AG04450 (cell line): ENCODE measurements at regions not wholly inside any gene's neighbourhood (a gene's known extent, or its start where the extent isn't known, plus 50 kb on each side); places are given as distances from the start of the nearest gene placed in this dataset.

Experiments
- CTCF ChIA-PET: fragments of 300-600, 350-600 bp; formaldehyde crosslinking; extraction: SDS; loops from one replicate; lab custom pipeline; 2022; ENCODE audit warnings: antibody characterized with exemption, inconsistent platforms; lab: Charles Lee
- POLR2A ChIA-PET: fragments of 350-600 bp; formaldehyde crosslinking; extraction: SDS; loops from one replicate; lab custom pipeline; 2021; ENCODE audit warnings: antibody characterized with exemption, inconsistent platforms; lab: Yijun Ruan, JAX
- DNase-seq: peaks from one replicate; pipeline ENCODE4 v3.0.0-alpha.2; 2011; ENCODE audit warnings: low read depth, low spot score
- H3K27ac ChIP-seq: one replicate; pipeline ENCODE4 v1.5.1; 2012; ENCODE audit warnings: low read depth, low read length, control low read depth
- H3K27me3 ChIP-seq: one replicate; pipeline ENCODE4 v1.6.0; 2012; ENCODE audit warnings: low read length; ENCODE audit not compliant: control insufficient read depth, insufficient read depth
- H3K4me3 ChIP-seq: 2 replicates; pipeline ENCODE4 v1.5.1; 2011; ENCODE audit warnings: mild to moderate bottlenecking, low read depth, low read length, control low read depth
- H3K9me3 ChIP-seq: 2 replicates; pipeline ENCODE4 v1.5.1; 2012; ENCODE audit warnings: low read length; ENCODE audit not compliant: control insufficient read depth, insufficient read depth
- CTCF ChIP-seq: IDR thresholded peaks from 2 replicates; pipeline ENCODE4 v1.5.1; 2011; ENCODE audit warnings: low read depth, low read length, control low read depth, inconsistent platforms

- CTCF ChIA-PET, result interaction anchor here (1.5 kb wide), 1 partner anchor 9 kb away, joined by 3 read pairs; no protein-coding TSS in a partner anchor
Measured at GRCh38 chr2:188022389-188022788, 269.3 kb upstream of the GULP1 start.

GRCh38 chr2:188023035-188023434 is 268.6 kb upstream of the GULP1 start:
- no peak for DNase-seq
- ChIA-PET CTCF (interaction anchor here (1.5 kb wide), 1 partner anchor 8 kb away, joined by 3 read pairs; no protein-coding TSS in a partner anchor), POLR2A (no interaction called here)
- no peaks in the 10 kb centered on the region for H3K27me3 ChIP-seq
- no peak overlapping the region for H3K27ac ChIP-seq
- H3K9me3 ChIP-seq, result peaks cover 6% of the 10 kb centered on the region
- H3K4me3 ChIP-seq, result no peak overlapping the region
- TF ChIP-seq CTCF, result no peak

More at GRCh38 chr2:188022389-188022788, 269.3 kb upstream of the GULP1 start:
- TF ChIP-seq CTCF, result no peak
- DNase-seq, result no peak
- no peak overlapping the region for H3K4me3 ChIP-seq
- POLR2A ChIA-PET, result no interaction called here
- peaks cover 6% of the 10 kb centered on the region for H3K9me3 ChIP-seq
- no peaks in the 10 kb centered on the region for H3K27me3 ChIP-seq
- no peak overlapping the region for H3K27ac ChIP-seq

- Histone ChIP-seq H3K27me3 (no peaks in the 10 kb centered on the region), H3K9me3 (peaks cover 4% of the 10 kb centered on the region; the same call in 1 of the 2 replicates), H3K27ac (no peak overlapping the region), H3K4me3 (no peak overlapping the region)
- ChIA-PET POLR2A (no interaction called here), CTCF (no interaction called here)
- no peak for TF ChIP-seq CTCF
- DNase-seq, result peak; percentile 3
Measured at GRCh38 chr2:188024811-188025210, 266.9 kb upstream of the GULP1 start.

- ChIA-PET POLR2A (no interaction called here), CTCF (no interaction called here)
- H3K27me3 ChIP-seq, result no peaks in the 10 kb centered on the region
- DNase-seq, result no peak
- TF ChIP-seq CTCF, result no peak
- no peaks in the 10 kb centered on the region for H3K9me3 ChIP-seq
- no peak overlapping the region for H3K27ac ChIP-seq
- H3K4me3 ChIP-seq, result no peak overlapping the region
Measured at GRCh38 chr2:188028739-188029138, 262.9 kb upstream of the GULP1 start.

GRCh38 chr2:188032306-188032705 is 259.4 kb upstream of the GULP1 start:
- ChIA-PET CTCF (no interaction called here), POLR2A (no interaction called here)
- DNase-seq, result no peak
- no peaks in the 10 kb centered on the region for H3K27me3 ChIP-seq
- no peaks in the 10 kb centered on the region for H3K9me3 ChIP-seq
- H3K27ac ChIP-seq, result no peak overlapping the region
- H3K4me3 ChIP-seq, result no peak overlapping the region
- no peak for TF ChIP-seq CTCF
